Heart right ventricle (tissue), 16 donors: ENCODE measurements at regions not wholly inside any gene's neighbourhood (a gene's known extent, or its start where the extent isn't known, plus 50 kb on each side); places are given as distances from the start of the nearest gene placed in this dataset.

Experiments
- ATAC-seq, 8 donors: fragments of 200-7000 bp; cut with Tn5 transposase; one replicate each; pipeline ENCODE4 v1.9.1; 2020; ENCODE audit warnings: mild to moderate bottlenecking in 8 of 8, moderate library complexity in 8 of 8, moderate number of reproducible peaks in 1 of 8
- DNase-seq, 2 donors: peaks; one replicate each; pipeline ENCODE4 v3.0.0-alpha.2; 2020
- H3K27ac ChIP-seq, 10 donors: fragments of 200-600 bp; sonication (generic) in 2 of 10; one replicate each; pipeline versions ENCODE4 v1.5.0 to v1.8.0; 2020 to 2022; ENCODE audit warnings: mild to moderate bottlenecking in 3 of 10
- H3K27me3 ChIP-seq, 7 donors: fragments of 200-600 bp; one replicate each; pipeline ENCODE4 v1.8.0; 2021 to 2022; ENCODE audit warnings: mild to moderate bottlenecking in 2 of 7
- H3K36me3 ChIP-seq, 9 donors: fragments of 200-600 bp; sonication (generic) in 1 of 9; one replicate each; pipeline versions ENCODE4 v1.5.0 to v1.8.0; 2020 to 2022; ENCODE audit warnings: mild to moderate bottlenecking in 2 of 9
- H3K4me1 ChIP-seq, 9 donors: fragments of 200-600 bp; sonication (generic) in 1 of 9; one replicate each; pipeline versions ENCODE4 v1.5.0 to v1.8.0; 2020 to 2022; ENCODE audit warnings: mild to moderate bottlenecking in 4 of 9
- H3K4me3 ChIP-seq, 10 donors: fragments of 200-600 bp; sonication (generic) in 2 of 10; one replicate each; pipeline versions ENCODE4 v1.5.0 to v1.8.0; 2020 to 2022; ENCODE audit warnings: mild to moderate bottlenecking in 7 of 10, moderate library complexity in 2 of 10
- H3K9me3 ChIP-seq, 11 donors: fragments of 200-600 bp in 10 of 11; sonication (generic) in 2 of 11; one replicate each; pipeline versions ENCODE4 v1.5.0 to v1.8.0; 2013 to 2022; ENCODE audit warnings: mild to moderate bottlenecking in 2 of 11, control low read depth in 1 of 11, moderate library complexity in 1 of 11
- CTCF ChIP-seq, 9 donors: fragments of 200-600 bp; sonication (generic) in 2 of 9; IDR thresholded peaks; one replicate each; pipeline versions ENCODE4 v1.5.0 to v1.8.0; 2021 to 2022; ENCODE audit warnings: antibody characterized with exemption in 9 of 9, mild to moderate bottlenecking in 5 of 9, moderate library complexity in 1 of 9
- WGBS, 2 donors: extraction: QIAGEN DNeasy Blood & Tissue Kit; methylation state at CpG; one replicate each; pipeline ENCODE4 v1.1.7; 2013; ENCODE audit warnings: inconsistent platforms in 1 of 2; 5-methylcytosine and 5-hydroxymethylcytosine counted together
- intact Hi-C, 10 donors: fragments of 100-400 bp; cut with DNase I; formaldehyde crosslinking; loops; one replicate each; pipeline versions ENCODE4 v1.11.1 to v1.14.2; 2022
- donor health status: Arrhythmogenic right ventricular cardiomyopathy.
- donor health status: ischemic (EF 13 %, LVEDD 7.1; RV severe dilation, severe dysfunction).
- donor health status: healthy with polysubstance abuse.
- donor health status: DM: no; HTN: yes; CAD: no.
- donor health status: DM: no; HTN: no; CAD: no.
- donor health status: ischemic (EF 25% LVEDD 6.9; RV normal size, moderate dysfunction).
- donor health status: ischemic (EF 25% LVEDD 5.7; RV mildly dilated, moderate dysfunction).
- donor health status: healthy.
- donor health status: DM: yes; HTN: yes; CAD: no.
- donor health status: Ischemic cardiomyopathy.
- donor health status: ischemic (EF 35%, LVEDD 5.7; RV mildly dilated, moderate dysfunction).
- donor health status: nonischemic (EF 11% LVEDD 7.7; RV severe dilation, severe dysfunction).
- donor health status: DM: yes; HTN: yes; CAD: no.
- donor health status: PGD.
- donor health status: ischemic (EF 29% LVEDD 5.4; RV normal size, mild dysfunction).
- donor health status: nonischemic (EF 23%, LVEDD 6.1; RV moderate dilation, normal function).

GRCh38 chr17:33369876-33370275 lies 76.8 kb upstream of the ASIC2 start:
- H3K27me3 ChIP-seq, result peaks cover 0 to 29% (median 10%) of the 10 kb centered on the region in 7 donors
- DNase-seq (no peak), ATAC-seq (no peak)
- intact Hi-C loops, result no loop called here
- no peak overlapping the region for H3K27ac ChIP-seq
- WGBS, 2 donors, result 60 to 66% methylated on average over 2 of the region's 2 CpGs
- H3K9me3 ChIP-seq, result no peaks in the 10 kb centered on the region
- H3K4me3 ChIP-seq, result no peak overlapping the region
- no peaks in the 10 kb centered on the region for H3K36me3 ChIP-seq
- TF ChIP-seq CTCF (IDR thresholded peaks at IDR 0.05), result no peak
- H3K4me1 ChIP-seq, result no peaks in the 10 kb centered on the region

DNA sequence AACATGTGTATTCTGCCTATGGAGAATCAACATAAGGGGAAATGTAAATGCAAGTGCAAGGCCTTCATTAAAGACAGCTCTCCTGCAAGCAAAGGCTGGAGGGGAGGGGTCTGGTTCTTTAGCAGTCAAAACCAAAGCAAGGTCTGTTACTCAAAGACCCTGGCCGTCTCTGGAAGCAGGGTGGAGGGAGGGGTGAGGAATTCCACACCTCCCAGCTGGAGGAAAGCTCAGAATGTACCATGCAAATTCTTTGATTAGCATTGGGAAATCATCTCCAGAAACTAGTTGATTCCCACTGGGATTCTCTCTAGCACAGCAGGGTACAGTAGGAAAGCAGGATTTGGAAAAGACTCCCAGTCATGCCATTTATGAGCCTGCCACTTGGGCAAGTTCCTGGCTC lies 77.3 kb upstream of the ASIC2 start:
- no peak overlapping the region for H3K4me3 ChIP-seq
- H3K27me3 ChIP-seq, result peaks cover 0 to 32% (median 10%) of the 10 kb centered on the region in 7 donors
- ATAC-seq, result no peak
- DNase-seq, result no peak
- intact Hi-C loops, result no loop called here
- no peak for TF ChIP-seq CTCF (IDR thresholded peaks at IDR 0.05)
- no peaks in the 10 kb centered on the region for H3K4me1 ChIP-seq
- no peaks in the 10 kb centered on the region for H3K36me3 ChIP-seq
- H3K9me3 ChIP-seq, result no peaks in the 10 kb centered on the region
- no peak overlapping the region for H3K27ac ChIP-seq
- WGBS, 2 donors, result 16 to 41% methylated on average over 1 of the region's 1 CpG

- no peaks in the 10 kb centered on the region for H3K4me1 ChIP-seq
- no peaks in the 10 kb centered on the region for H3K9me3 ChIP-seq
- peaks cover 0 to 31% (median 10%) of the 10 kb centered on the region in 7 donors for H3K27me3 ChIP-seq
- no peak overlapping the region for H3K27ac ChIP-seq
- ATAC-seq (no peak), DNase-seq (no peak)
- no peak for TF ChIP-seq CTCF (IDR thresholded peaks at IDR 0.05)
- H3K4me3 ChIP-seq, result no peak overlapping the region
- intact Hi-C loops, result no loop called here
- no peaks in the 10 kb centered on the region for H3K36me3 ChIP-seq
- 58 to 60% methylated on average over 3 of the region's 3 CpGs for WGBS, 2 donors
Measured at GRCh38 chr17:33371377-33371776, 78.3 kb upstream of the ASIC2 start.

DNA sequence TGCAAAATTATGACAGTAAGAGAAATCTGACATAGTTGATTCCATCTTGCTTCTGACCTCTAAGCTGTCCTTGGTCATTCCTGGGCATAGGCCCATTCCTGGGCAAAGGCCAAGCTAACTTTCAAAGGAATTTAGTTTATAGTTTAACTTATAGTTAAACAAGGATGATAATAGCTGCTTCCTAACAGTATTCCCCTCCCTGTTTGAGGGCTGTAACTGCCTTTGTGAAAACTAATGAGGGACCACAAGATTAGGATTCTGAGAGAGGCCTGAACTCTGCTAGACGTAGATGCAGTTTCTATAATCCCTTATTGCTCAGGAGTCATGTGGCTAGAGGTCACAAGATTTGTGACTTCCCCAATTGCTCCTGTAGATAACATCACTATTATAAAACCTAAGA lies 80.2 kb upstream of the ASIC2 start:
- Histone ChIP-seq H3K36me3 (no peaks in the 10 kb centered on the region), H3K27ac (no peak overlapping the region), H3K9me3 (no peaks in the 10 kb centered on the region), H3K4me1 (no peaks in the 10 kb centered on the region), H3K4me3 (no peak overlapping the region), H3K27me3 (peaks cover 0 to 38% (median 8%) of the 10 kb centered on the region in 7 donors)
- no peak for TF ChIP-seq CTCF (IDR thresholded peaks at IDR 0.05)
- DNase-seq (no peak), ATAC-seq (no peak)
- intact Hi-C loops, result no loop called here
- WGBS, 2 donors, result 83 to 91% methylated on average over 1 of the region's 1 CpG
